ENCODE measurements at regions not wholly inside any gene's neighbourhood (a gene's known extent, or its start where the extent isn't known, plus 50 kb on each side); places are given as distances from the start of the nearest gene placed in this dataset.

DNA sequence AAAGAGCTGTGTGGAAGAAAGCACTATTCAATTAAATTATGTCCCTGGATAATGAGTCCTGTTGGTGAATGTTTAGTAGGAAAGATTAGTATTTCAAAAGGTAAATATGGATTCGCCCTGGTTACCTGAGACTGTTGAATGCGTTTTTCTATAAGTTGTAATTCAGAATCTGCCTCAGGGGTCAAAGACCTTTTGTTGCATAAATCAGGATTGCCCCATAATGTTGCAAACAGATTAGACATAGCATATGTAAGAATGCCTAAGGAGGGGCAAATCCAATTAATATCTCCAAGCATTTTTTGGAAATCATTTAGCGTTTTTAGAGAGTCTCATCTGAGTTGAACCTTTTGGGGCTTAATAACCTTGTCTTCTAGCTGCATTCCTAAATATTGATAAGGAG, 70.1 kb upstream of the ARL4D start:
- TF ChIP-seq, protein P1, sequence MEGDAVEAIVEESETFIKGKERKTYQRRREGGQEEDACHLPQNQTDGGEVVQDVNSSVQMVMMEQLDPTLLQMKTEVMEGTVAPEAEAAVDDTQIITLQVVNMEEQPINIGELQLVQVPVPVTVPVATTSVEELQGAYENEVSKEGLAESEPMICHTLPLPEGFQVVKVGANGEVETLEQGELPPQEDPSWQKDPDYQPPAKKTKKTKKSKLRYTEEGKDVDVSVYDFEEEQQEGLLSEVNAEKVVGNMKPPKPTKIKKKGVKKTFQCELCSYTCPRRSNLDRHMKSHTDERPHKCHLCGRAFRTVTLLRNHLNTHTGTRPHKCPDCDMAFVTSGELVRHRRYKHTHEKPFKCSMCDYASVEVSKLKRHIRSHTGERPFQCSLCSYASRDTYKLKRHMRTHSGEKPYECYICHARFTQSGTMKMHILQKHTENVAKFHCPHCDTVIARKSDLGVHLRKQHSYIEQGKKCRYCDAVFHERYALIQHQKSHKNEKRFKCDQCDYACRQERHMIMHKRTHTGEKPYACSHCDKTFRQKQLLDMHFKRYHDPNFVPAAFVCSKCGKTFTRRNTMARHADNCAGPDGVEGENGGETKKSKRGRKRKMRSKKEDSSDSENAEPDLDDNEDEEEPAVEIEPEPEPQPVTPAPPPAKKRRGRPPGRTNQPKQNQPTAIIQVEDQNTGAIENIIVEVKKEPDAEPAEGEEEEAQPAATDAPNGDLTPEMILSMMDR (IDR thresholded peaks at IDR 0.05): no peak
- TF ChIP-seq POLR2A (IDR thresholded peaks at IDR 0.05) (no peak), POLR2AphosphoS5 (IDR thresholded peaks at IDR 0.05) (no peak), EP300 (IDR thresholded peaks at IDR 0.05) (no peak)
- 58% methylated on average over 3 of the region's 3 CpGs for WGBS

DNA sequence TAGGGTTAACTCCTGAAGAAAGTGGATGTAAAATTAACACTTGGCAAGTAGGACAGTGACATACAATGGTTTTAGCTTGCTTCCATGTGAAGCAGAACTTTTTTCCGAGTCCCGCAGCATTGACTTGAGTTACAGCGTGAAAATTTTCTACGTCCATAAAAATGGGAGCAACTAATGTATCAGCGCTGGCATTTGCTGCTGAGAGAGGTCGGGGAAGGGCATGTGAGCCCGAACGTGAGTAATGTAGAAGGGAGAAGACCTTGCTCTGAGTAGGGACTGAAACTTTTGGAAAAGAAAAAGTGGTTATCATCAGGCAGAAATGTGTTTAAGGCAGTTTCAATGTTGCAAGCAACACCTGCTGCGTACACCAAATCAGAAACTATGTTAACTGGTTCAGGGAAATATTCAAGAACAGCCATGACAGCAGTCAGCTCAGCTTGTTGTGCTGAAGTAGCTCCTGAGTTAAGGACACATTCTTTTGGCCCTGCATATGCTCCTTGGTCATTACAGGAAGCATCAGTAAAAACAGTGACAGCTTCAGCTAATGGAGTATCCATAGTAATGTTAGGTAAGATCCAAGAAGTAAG, 70.9 kb upstream of the ARL4D start:
- TF ChIP-seq EP300 (IDR thresholded peaks at IDR 0.05) (no peak), POLR2A (IDR thresholded peaks at IDR 0.05) (no peak), POLR2AphosphoS5 (IDR thresholded peaks at IDR 0.05) (no peak)
- TF ChIP-seq, protein P1 (IDR thresholded peaks at IDR 0.05): no peak
- WGBS: 68% methylated on average over 9 of the region's 9 CpGs
- H3K27ac ChIP-seq: no peak overlapping the region
- no peaks in the 10 kb centered on the region for H3K36me3 ChIP-seq
- peaks cover 8% of the 10 kb centered on the region for H3K4me1 ChIP-seq
- H3K4me3 ChIP-seq: no peak overlapping the region
- H3K27me3 ChIP-seq: no peaks in the 10 kb centered on the region
- H3K9me3 ChIP-seq: no peaks in the 10 kb centered on the region
- DNase-seq (ENCODE audit: low spot score in 2 of 2): no peak

More for the DNA sequence above, 70.1 kb upstream of the ARL4D start:
- no peak for DNase-seq (ENCODE audit: low spot score in 2 of 2)
- Histone ChIP-seq H3K27me3 (no peaks in the 10 kb centered on the region), H3K4me1 (peaks cover 8% of the 10 kb centered on the region), H3K36me3 (no peaks in the 10 kb centered on the region), H3K4me3 (no peak overlapping the region), H3K27ac (no peak overlapping the region), H3K9me3 (no peaks in the 10 kb centered on the region)

DNA sequence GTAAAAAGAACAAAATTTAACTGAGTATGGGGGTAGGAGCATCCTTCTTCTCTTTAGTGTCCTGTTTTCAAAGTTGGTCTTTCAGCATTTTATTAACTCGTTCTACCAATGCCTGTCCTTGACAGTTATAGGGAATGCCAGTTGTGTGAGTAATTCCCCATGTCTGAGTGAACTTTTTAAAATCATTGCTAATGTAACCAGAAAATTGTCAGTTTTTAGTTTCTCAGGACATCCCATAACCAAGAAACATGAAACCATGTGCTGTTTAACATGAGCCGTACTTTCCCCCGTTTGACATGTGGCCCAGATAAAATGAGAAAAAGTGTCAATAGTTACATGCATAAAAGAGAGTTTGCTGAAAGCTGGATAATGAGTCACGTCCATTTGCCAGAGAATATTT, 71.4 kb upstream of the ARL4D start:
- H3K36me3 ChIP-seq: no peaks in the 10 kb centered on the region
- H3K4me3 ChIP-seq: no peak overlapping the region
- WGBS: 65% methylated on average over 4 of the region's 4 CpGs
- H3K27ac ChIP-seq: no peak overlapping the region
- peaks cover 8% of the 10 kb centered on the region for H3K4me1 ChIP-seq
- no peak for DNase-seq (ENCODE audit: low spot score in 2 of 2)
- TF ChIP-seq POLR2AphosphoS5 (IDR thresholded peaks at IDR 0.05) (no peak), EP300 (IDR thresholded peaks at IDR 0.05) (no peak), POLR2A (IDR thresholded peaks at IDR 0.05) (no peak)
- TF ChIP-seq, protein P1 (IDR thresholded peaks at IDR 0.05): no peak
- H3K9me3 ChIP-seq: no peaks in the 10 kb centered on the region
- no peaks in the 10 kb centered on the region for H3K27me3 ChIP-seq

DNA sequence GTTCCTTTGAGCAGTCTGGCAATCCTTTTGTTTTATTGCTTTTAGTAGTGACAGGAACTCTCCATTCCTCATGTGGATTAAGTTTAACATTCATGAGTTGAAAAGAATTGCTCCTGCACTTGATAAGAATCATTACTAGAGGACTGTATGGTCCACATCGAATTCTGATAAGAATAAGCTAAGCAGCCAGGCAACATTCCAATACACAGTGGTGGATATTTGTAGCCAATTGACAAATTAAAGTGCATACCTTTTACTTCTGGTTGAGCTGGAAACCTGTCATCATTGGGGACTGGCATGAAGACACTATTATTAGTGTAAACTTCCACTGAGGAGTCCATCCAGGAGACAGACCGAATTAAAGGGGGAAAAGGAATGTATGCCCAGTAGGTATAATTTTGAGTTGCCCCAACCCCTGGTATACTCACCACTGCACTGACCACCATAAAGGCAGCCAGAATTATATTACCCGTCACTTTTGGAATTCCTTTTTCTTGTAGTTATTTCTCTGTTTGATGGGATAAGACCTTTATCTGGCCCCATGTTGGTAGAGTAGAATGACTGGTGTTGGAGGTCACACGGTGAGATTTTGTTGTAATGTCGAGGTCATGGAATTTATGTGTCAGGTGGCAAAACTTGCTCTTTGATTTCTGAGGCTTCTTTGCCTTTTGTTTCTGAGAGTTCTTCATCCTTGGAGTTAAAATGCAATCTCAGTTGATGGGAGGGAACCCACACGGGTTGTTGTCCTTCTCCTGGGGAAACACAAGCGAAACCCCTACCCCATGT, 72.1 kb upstream of the ARL4D start:
- Histone ChIP-seq H3K4me3 (no peak overlapping the region), H3K36me3 (no peaks in the 10 kb centered on the region), H3K4me1 (peaks cover 8% of the 10 kb centered on the region), H3K27me3 (no peaks in the 10 kb centered on the region), H3K27ac (no peak overlapping the region), H3K9me3 (no peaks in the 10 kb centered on the region)
- DNase-seq (ENCODE audit: low spot score in 2 of 2): no peak
- no peak for TF ChIP-seq POLR2AphosphoS5 (IDR thresholded peaks at IDR 0.05)
- TF ChIP-seq, protein P1 (IDR thresholded peaks at IDR 0.05): no peak
- no peak for TF ChIP-seq EP300 (IDR thresholded peaks at IDR 0.05)
- no peak for TF ChIP-seq POLR2A (IDR thresholded peaks at IDR 0.05)
- 78% methylated on average over 7 of the region's 7 CpGs for WGBS

DNA sequence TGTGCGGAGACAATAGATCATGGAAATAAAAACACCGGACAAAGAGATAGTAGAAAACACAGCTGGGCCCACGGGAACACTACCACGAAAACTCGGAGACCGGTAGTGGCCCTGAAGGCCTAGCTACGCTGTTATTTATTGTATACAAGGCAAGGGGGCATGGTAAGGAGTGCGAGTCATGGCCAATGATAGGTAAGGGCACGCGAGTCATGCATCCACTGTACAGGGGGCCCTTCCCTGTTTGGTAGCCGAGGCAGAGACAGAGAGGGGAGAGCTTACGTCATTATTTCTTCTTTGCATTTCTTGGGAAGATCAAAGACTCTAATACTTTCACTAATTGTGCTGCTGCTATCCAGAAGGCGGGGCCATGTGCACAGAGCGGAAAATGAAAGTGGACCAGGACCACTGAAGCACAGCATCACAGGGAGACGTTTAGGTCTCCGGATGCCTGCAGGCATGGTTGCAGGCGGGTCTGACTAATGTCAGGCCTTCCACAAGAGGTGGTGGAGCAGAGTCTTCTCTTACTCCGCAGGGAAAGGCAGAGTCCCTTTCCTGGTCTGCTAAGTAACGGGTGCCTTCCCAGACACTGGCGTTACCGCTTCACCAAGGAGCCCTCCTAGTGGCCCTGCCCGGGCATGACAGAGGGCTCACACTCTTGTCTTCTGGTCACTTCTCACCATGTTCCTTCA, 74.4 kb upstream of the ARL4D start:
- Histone ChIP-seq H3K9me3 (no peaks in the 10 kb centered on the region), H3K27ac (no peak overlapping the region), H3K4me3 (no peak overlapping the region), H3K36me3 (no peaks in the 10 kb centered on the region), H3K27me3 (no peaks in the 10 kb centered on the region), H3K4me1 (peaks cover 8% of the 10 kb centered on the region)
- TF ChIP-seq EP300 (IDR thresholded peaks at IDR 0.05) (no peak), POLR2AphosphoS5 (IDR thresholded peaks at IDR 0.05) (no peak), POLR2A (IDR thresholded peaks at IDR 0.05) (no peak)
- TF ChIP-seq, protein P1 (IDR thresholded peaks at IDR 0.05): no peak
- WGBS: 88% methylated on average over 22 of the region's 22 CpGs
- no peak for DNase-seq (ENCODE audit: low spot score in 2 of 2)
